Activated T-cell treated with anti-CD3 and anti-CD28 coated beads, Interleukin-2, amount 50 U/mL, for 4 hours (primary cell): ENCODE measurements at regions not wholly inside any gene's neighbourhood (a gene's known extent, or its start where the extent isn't known, plus 50 kb on each side); places are given as distances from the start of the nearest gene placed in this dataset.
"Not testable (repeated sequence)": the region's sequence is repeated elsewhere in the genome, so short reads cannot be mapped to it uniquely, and the experiment has no call there.

Experiments
- ATAC-seq, 2 donors: fragments of 200-7000 bp; cut with Tn5 transposase; one replicate each; pipeline ENCODE4 v1.10.0; 2021
- DNase-seq: peaks from one replicate; pipeline ENCODE4 v3.0.0-alpha.2; 2020
- H3K27me3 Mint-ChIP-seq: one replicate; pipeline ENCODE4 v1.8.0; 2021; ENCODE audit warnings: low read depth, mixed read lengths
- H3K36me3 Mint-ChIP-seq: one replicate; pipeline ENCODE4 v1.8.0; 2022; ENCODE audit warnings: mixed read lengths; ENCODE audit not compliant: insufficient read depth
- H3K4me1 Mint-ChIP-seq: one replicate; pipeline ENCODE4 v1.8.0; 2021; ENCODE audit warnings: low read depth, mixed read lengths
- H3K4me3 Mint-ChIP-seq: one replicate; pipeline ENCODE4 v1.8.0; 2021; ENCODE audit warnings: mild to moderate bottlenecking, moderate library complexity, mixed read lengths
- H3K9me3 Mint-ChIP-seq: one replicate; pipeline ENCODE4 v1.8.0; 2021; ENCODE audit warnings: mixed read lengths

DNA sequence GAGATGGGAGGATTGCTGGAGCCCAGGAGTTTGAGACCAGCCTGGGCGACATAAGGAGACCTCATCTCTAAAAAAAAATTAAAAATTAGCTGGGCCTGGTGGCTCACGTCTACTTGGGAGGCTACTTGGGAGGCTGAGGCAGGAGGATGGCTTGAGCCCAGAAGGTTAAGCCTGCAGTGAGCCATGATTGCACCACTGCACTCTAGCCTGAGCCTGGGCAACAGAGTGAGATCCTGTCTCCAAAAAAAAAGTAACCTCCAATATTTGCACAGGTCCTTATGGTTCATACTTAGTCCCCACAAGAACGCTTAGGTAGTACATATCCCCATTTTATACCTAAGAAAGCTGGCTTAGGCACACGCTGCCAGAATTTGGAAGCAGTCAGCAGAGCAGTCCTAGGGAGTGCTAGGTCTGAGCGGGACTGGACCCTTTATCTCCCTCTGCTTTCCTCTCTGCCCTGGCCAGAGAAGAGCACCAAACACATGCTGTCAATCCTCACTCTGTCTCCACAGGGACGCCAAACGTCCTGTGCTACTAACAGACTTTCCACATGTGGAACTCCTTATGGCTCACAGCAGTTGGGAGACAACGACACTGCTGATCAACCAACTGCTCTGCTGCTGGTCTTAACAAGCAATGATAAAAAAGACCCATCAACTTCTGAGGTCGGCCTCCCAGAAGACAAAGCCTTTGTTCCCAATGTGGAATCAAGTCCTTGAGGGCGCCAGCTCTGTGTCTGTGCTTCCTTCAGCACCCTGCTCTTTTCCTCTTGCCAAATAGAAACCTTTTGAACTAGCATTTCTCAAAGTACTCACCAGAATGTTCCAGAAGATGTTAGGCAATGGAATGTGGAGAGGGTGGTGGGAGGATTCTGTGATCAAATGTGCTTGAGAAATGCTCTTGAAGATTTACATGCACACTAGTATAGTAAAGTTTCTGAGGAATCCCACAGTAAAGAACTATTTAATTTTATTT, 226.3 kb upstream of the DTNBP1 start:
- Mint-ChIP-seq H3K9me3 (peaks cover 4% of the 10 kb centered on the region), H3K4me3 (no peak overlapping the region), H3K27me3 (no peaks in the 10 kb centered on the region), H3K36me3 (no peaks in the 10 kb centered on the region), H3K4me1 (peaks cover 2% of the 10 kb centered on the region)
- DNase-seq (no peak), ATAC-seq (no peak)

GRCh38 chr6:15887491-15888461, 224.9 kb upstream of the DTNBP1 start:
- ATAC-seq (no peak), DNase-seq (no peak)
- Mint-ChIP-seq H3K36me3 (no peaks in the 10 kb centered on the region), H3K4me1 (peaks cover 2% of the 10 kb centered on the region), H3K9me3 (no peaks in the 10 kb centered on the region), H3K4me3 (no peak overlapping the region), H3K27me3 (no peaks in the 10 kb centered on the region)

GRCh38 chr6:15885624-15886023, 222.8 kb upstream of the DTNBP1 start:
- no peaks in the 10 kb centered on the region for H3K36me3 Mint-ChIP-seq
- H3K9me3 Mint-ChIP-seq, result no peaks in the 10 kb centered on the region
- ATAC-seq (no peak), DNase-seq (no peak)
- H3K4me3 Mint-ChIP-seq, result no peak overlapping the region
- no peaks in the 10 kb centered on the region for H3K27me3 Mint-ChIP-seq
- H3K4me1 Mint-ChIP-seq, result peaks cover 6% of the 10 kb centered on the region

- H3K4me1 Mint-ChIP-seq, result peaks cover 22% of the 10 kb centered on the region
- not testable (repeated sequence) for DNase-seq, H3K9me3 Mint-ChIP-seq, ATAC-seq, H3K27me3 Mint-ChIP-seq, H3K4me3 Mint-ChIP-seq, H3K36me3 Mint-ChIP-seq
Observed at GRCh38 chr6:15883593-15883992, 220.8 kb upstream of the DTNBP1 start.

DNA sequence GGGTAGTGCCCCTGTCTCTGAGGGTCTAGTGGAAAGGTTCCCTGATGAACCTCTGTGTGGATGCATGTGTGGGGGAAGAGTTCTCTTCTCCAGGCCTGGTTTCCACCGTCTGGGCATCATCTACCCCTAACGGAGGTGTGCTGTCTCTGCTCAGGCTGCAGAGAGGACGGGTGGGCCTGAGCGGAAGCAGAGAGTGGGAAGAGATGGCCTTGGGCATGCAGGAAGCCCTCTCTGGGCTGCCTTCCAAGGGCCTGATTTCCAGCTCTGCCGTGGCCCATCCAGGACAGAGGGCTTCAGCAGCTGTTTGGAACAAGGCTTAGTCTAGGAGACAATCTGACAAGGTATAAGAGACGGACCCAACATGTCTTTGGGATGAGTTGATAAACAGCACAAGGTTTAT, 220.1 kb upstream of the DTNBP1 start:
- ATAC-seq (no peak), DNase-seq (no peak)
- no peaks in the 10 kb centered on the region for H3K36me3 Mint-ChIP-seq
- no peaks in the 10 kb centered on the region for H3K9me3 Mint-ChIP-seq
- H3K27me3 Mint-ChIP-seq, result no peaks in the 10 kb centered on the region
- H3K4me1 Mint-ChIP-seq, result peaks cover 22% of the 10 kb centered on the region
- no peak overlapping the region for H3K4me3 Mint-ChIP-seq

DNA sequence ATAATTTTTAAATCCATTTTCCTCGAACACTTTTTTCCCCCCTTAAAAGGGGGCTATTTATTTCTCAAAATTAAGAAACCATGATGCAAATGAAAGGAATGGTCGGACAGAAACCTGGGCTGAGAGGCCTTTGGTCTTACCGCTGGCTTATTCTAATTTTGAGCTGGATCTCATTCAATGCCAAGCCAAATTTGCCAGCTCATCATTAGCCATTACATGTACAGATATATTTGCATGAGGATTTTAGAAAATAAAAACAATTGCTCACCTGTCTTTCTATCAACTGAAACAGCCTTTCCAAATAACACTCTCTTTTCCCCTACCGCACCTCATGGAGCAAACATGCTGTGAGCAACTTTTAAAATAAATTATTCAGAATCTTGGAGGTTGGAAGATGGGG, 219.5 kb upstream of the DTNBP1 start:
- no peak overlapping the region for H3K4me3 Mint-ChIP-seq
- no peaks in the 10 kb centered on the region for H3K36me3 Mint-ChIP-seq
- H3K4me1 Mint-ChIP-seq, result peaks cover 20% of the 10 kb centered on the region
- H3K27me3 Mint-ChIP-seq, result no peaks in the 10 kb centered on the region
- ATAC-seq, result no peak
- no peaks in the 10 kb centered on the region for H3K9me3 Mint-ChIP-seq
- DNase-seq, result no peak

DNA sequence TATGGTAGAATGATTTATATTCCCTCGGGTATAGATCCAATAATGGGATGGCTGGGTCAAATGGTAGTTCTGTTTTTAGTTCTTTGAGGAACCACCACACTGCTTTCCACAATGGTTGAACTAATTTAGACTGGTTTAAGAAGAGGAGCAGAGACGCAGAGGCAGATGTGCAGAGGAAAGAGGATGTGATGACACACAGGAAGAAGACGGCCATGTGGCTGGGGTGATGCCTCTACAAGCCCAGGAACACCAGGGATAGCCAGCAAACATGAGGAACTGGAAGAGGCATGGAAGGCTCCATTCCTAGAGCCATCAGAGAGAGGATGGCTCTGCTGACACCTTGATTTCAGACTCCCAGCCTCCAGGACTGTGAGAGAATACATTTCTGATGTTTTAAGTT, 218.3 kb upstream of the DTNBP1 start:
- no peak for ATAC-seq
- Mint-ChIP-seq H3K4me1 (peaks cover 20% of the 10 kb centered on the region), H3K9me3 (no peaks in the 10 kb centered on the region), H3K27me3 (no peaks in the 10 kb centered on the region), H3K36me3 (no peaks in the 10 kb centered on the region), H3K4me3 (no peak overlapping the region)
- no peak for DNase-seq

- no peak for DNase-seq
- H3K4me1 Mint-ChIP-seq, result peaks cover 20% of the 10 kb centered on the region
- H3K4me3 Mint-ChIP-seq, result no peak overlapping the region
- H3K36me3 Mint-ChIP-seq, result no peaks in the 10 kb centered on the region
- ATAC-seq, result no peak
- no peaks in the 10 kb centered on the region for H3K27me3 Mint-ChIP-seq
- no peaks in the 10 kb centered on the region for H3K9me3 Mint-ChIP-seq
Observed at GRCh38 chr6:15880262-15880973, 217.6 kb upstream of the DTNBP1 start.

GRCh38 chr6:15879371-15880261, 216.8 kb upstream of the DTNBP1 start:
- Mint-ChIP-seq H3K9me3 (no peaks in the 10 kb centered on the region), H3K4me3 (no peak overlapping the region), H3K4me1 (peaks cover 20% of the 10 kb centered on the region), H3K36me3 (no peaks in the 10 kb centered on the region), H3K27me3 (no peaks in the 10 kb centered on the region)
- ATAC-seq, result peak; percentile 72 to 76
- peak; percentile 14 for DNase-seq

DNA sequence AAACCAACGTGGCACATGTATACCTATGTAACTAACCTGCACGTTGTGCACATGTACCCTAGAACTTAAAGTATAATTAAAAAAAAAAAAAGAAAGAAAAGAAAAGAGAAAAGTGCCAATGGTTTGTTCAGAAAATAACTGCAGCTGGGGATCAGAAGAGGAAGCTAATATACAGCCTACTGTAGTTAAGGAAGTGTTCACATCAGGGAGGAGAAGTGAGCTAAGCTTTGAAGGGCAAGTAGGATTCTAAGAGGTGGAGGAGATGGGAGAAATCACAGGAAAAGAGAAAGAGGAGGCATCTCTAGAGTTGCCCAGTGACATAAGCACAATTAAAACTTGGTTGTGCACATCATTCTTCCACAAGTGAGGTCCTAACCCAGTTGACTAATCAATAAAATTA, 214.4 kb upstream of the DTNBP1 start:
- no peaks in the 10 kb centered on the region for H3K27me3 Mint-ChIP-seq
- H3K36me3 Mint-ChIP-seq, result no peaks in the 10 kb centered on the region
- ATAC-seq (no peak), DNase-seq (no peak)
- H3K4me3 Mint-ChIP-seq, result no peak overlapping the region
- H3K4me1 Mint-ChIP-seq, result peaks cover 20% of the 10 kb centered on the region
- no peaks in the 10 kb centered on the region for H3K9me3 Mint-ChIP-seq

GRCh38 chr6:15876406-15876805, 213.6 kb upstream of the DTNBP1 start:
- Mint-ChIP-seq H3K36me3 (no peaks in the 10 kb centered on the region), H3K27me3 (peaks cover under 1% of the 10 kb centered on the region), H3K4me3 (no peak overlapping the region), H3K9me3 (no peaks in the 10 kb centered on the region), H3K4me1 (peaks cover 20% of the 10 kb centered on the region)
- ATAC-seq (peak; percentile 41 to 49), DNase-seq (no peak)

GRCh38 chr6:15875797-15876196, 213.0 kb upstream of the DTNBP1 start:
- no peak overlapping the region for H3K4me3 Mint-ChIP-seq
- H3K4me1 Mint-ChIP-seq, result peaks cover 17% of the 10 kb centered on the region
- H3K36me3 Mint-ChIP-seq, result no peaks in the 10 kb centered on the region
- no peaks in the 10 kb centered on the region for H3K9me3 Mint-ChIP-seq
- ATAC-seq (no peak), DNase-seq (no peak)
- peaks cover 3% of the 10 kb centered on the region for H3K27me3 Mint-ChIP-seq

DNA sequence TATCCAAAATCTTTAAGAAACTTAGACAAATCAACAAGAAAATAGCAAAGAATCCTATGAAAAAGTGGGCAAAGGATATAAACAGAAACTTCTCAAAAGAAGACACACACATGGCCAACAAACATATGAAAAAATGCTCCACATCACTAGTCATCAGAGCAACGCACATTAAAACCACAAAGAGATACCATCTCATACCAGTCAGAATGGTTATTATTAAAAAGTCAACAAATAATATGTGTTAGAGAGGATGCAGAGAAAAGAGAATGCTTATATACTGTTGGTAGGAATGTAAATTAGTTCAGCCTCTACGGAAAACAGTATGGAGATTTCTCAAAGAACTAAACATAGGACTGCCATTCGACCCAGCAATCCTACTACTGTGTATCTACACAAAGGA, 212.0 kb upstream of the DTNBP1 start:
- Mint-ChIP-seq H3K4me3 (no peak overlapping the region), H3K9me3 (no peaks in the 10 kb centered on the region), H3K4me1 (peaks cover 8% of the 10 kb centered on the region), H3K27me3 (peaks cover 11% of the 10 kb centered on the region), H3K36me3 (no peaks in the 10 kb centered on the region)
- ATAC-seq, result no peak
- DNase-seq, result no peak
